ENCODE measurements at regions not wholly inside any gene's neighbourhood (a gene's known extent, or its start where the extent isn't known, plus 50 kb on each side); places are given as distances from the start of the nearest gene placed in this dataset.
"Not testable (repeated sequence)": the region's sequence is repeated elsewhere in the genome, so short reads cannot be mapped to it uniquely, and the experiment has no call there.

DNA sequence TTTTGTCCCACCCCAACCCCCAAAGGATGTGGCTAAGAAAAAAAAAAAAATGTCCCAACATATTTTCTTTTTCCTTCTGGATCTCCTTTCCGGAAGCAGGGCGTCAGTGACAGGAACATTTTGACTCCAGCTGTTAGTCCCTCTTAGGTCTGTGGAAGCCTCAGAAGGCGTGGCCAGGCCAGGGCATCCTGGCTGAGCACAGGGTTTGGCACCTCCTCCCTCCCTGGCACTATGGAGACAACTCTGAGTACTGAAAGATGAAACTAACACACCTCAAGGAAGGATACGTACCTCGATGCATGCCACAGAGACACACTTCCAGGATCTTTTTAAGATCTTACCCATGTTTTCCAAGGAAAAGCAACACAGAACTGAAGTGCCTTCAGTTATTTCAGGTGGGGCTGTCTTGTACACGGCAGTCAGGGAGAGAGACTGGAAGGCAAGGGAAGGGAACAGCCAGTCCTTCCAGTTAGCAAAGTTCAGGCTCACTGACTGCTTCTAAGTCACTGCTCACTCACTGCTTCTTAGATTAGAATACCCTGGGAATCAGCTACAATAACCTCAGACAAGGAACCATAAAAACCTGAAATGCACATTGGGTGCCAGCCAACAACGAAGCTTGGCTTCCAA lies 406.9 kb upstream of the NPAP1 start:
- not testable (repeated sequence) for DNase-seq

DNA sequence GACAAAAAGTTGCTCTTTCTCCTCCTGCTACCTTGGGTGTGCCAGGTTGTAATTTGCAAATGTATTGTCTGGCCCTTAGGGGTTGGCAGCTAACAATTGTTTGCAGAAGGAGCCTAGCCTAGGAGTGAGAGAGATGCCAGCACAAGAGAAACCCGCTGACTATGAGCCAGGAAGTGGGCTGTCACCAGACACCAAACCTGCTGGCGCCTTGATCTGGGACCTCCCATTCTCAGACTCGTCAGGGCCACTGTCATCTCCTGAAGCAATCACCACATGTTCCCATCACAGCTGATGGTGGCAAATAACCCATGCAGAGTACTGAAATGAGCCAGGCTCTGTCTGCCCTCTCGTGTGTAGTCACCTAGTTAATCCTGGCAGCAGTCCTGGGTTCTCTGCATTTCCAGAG lies 406.4 kb upstream of the NPAP1 start:
- DNase-seq: no peak
- TF ChIP-seq POLR2A (IDR thresholded peaks at IDR 0.05; ENCODE audit: low read length) (no peak), GATA1 (IDR thresholded peaks at IDR 0.05; ENCODE audit: low read depth, low read length) (no peak)

DNA sequence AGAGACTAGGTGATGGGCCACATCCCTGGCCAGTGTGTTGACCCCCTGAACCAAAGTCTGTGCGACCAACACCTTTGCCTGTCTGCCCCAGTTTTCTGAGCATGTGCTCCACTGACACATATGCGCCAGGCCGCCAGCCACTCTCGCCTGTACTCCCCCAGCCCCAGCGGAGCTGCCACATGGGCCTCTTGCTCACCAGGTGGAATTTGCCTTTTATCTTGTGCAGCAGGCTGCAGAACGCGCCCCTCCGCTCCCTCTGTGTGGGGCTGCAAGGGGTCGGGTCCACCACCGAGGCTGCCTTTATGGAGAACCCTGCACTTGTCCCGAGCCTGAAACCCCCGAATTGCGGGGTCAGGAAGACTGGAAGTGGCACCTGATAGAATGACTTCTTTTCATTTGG lies 405.7 kb upstream of the NPAP1 start:
- no peak for DNase-seq
- TF ChIP-seq POLR2A (IDR thresholded peaks at IDR 0.05; ENCODE audit: low read length): no peak
- TF ChIP-seq GATA1 (IDR thresholded peaks at IDR 0.05; ENCODE audit: low read depth, low read length): no peak

DNA sequence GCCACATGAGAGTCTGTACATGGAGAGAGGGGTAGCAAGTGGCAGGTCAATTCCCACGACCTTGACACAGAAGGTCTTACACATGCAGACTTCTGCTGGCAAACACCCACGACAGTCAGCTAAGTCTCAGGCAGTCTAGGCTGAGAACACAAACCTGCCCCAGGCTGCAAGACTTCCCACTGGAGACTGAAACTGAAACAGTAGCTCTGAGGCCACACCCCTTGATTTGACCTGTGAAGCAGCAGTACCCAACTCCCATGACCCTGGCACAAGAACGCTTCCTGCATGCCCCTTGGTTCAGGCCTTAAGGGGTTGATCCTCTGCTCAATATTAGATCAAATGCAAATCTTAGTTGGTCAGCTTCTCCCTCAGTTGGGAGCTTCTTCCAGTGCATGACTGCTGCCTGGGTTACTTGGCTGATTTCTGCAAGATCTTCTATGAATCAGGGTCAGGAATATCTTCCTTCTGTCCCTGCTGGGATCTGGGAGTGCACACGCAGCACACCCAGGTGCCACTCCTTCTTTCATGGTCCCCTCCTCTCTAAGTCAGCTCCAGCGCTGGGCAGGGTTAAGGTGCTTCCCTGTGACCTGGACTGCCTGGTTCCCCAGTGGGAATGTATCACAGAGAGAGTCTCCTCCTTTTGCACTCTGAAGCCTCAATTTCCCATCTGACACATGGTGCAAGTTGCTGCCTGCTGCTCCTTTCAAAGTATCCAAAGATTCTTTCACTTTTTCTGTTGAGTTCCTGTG lies 403.9 kb upstream of the NPAP1 start:
- not testable (repeated sequence) for DNase-seq

DNA sequence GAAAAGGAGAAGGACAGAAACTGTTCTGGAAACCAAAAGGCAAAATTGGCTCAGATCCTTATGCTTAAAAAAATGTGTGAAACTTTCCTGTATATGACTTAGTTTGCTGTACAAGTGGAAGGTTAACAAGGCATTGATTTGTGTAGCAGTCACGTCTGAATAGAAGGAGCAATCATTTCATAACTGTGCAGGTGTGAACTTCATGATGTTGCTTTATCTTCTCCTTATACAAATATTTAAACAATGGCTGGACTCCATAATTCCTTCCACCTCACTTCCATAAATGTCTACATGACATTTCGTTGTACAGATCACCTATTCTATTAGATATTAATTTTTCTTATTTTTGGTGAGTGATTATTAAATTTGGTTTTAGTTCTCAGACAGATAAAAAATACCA lies 382.7 kb upstream of the NPAP1 start:
- TF ChIP-seq POLR2A (IDR thresholded peaks at IDR 0.05; ENCODE audit: low read length): no peak
- TF ChIP-seq GATA1 (IDR thresholded peaks at IDR 0.05; ENCODE audit: low read depth, low read length): no peak
- DNase-seq: no peak

DNA sequence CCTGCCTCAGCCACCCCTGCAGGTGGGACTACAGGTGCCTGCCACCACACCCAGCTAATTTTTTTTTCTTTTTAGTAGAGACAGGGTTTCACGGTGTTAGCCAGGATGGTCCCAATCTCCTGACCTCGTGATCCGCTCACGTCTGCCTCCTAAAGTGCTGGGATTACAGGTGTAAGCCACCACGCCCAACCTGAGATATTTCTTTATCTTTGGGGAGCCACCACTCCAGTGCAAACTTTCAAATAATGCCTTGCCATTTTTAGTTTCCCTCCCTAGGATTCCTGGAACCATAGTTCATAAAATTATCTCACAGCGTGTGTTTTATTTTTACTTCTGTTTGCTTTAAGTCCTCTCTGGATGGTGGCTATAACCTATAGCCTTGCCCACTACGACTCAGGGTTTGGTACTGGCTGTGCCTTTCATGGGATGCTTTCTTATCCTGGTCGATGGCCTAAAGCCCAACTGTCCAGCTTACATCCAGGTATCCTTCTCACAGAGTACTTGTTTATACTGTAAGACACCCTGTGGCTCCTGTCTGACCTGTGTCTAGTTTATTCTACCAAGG lies 374.7 kb upstream of the NPAP1 start:
- DNase-seq: not testable (repeated sequence)

DNA sequence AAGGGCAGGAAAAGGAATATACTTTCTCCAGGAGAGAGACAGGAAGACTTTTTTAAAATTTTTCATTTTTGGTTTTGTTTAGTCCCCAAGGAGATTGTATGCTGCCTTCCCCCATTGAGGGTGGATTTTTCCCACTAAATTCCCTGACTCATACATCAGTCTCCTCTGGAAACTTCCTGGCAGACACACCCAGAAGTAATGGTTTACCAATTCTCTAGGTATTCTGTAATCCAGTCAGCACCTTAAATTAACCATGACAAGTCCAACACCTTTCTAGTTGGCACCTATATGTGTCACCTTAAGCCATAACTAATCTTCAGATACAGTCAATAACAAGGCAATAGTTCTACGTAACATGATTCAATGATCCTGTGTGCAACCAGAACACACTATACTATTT lies 373.6 kb upstream of the NPAP1 start:
- not testable (repeated sequence) for DNase-seq

DNA sequence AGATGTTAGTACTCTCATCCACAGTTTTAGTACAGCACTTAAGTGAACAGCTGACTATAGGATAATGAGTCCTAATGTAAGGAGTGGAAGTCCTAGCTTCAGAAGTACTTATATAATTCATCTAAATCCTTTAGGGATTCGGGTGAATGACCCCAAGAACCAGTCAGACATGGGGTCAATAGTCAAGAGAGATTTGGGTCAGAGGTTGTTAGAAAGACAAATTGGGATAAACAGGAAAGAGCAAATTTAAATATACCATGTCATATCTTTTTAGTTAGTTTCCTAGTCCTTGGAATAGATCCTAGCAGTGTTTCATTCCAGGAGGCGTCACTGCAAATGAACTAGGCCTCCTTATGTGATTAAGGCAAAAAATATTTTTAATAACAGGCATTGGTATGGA lies 370.8 kb upstream of the NPAP1 start:
- DNase-seq: not testable (repeated sequence)

DNA sequence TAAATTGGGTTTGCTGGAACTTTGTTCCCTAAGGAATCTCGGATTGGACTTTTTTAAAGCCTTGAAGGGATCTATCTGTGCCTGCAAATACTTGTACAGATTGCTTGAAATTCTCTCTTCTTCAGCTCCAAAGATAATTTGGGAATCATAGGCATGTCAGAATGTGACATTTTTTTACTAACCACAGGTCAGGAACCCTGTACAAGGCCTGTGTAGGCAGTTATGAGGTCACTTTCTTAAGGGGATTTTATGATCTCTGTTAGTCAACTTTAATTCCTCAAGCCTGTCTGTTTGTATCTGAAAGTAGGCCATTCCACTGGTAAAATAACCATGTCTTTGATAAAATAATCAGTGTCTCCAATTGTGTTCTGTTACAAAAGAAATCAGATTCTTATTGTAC lies 369.9 kb upstream of the NPAP1 start:
- not testable (repeated sequence) for DNase-seq

DNA sequence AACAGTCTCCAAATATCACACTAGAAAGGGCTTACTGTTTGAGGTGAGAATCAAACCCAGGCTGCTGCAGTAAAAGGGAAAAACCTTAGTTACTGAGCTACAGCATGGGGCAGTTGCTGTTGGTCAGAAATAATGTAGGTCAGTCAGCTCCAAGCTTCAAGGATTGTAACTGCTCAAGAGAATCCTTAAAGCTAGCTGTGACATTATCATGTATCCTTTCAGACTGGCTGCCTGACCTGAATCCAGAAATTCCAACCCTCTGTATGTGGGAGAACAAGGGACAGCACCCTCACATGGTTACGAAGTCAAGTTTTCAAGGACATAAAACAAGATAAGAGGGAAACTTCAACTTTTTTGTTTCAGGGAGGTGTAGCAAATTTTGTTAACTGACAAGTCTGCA lies 365.9 kb upstream of the NPAP1 start:
- DNase-seq: not testable (repeated sequence)

DNA sequence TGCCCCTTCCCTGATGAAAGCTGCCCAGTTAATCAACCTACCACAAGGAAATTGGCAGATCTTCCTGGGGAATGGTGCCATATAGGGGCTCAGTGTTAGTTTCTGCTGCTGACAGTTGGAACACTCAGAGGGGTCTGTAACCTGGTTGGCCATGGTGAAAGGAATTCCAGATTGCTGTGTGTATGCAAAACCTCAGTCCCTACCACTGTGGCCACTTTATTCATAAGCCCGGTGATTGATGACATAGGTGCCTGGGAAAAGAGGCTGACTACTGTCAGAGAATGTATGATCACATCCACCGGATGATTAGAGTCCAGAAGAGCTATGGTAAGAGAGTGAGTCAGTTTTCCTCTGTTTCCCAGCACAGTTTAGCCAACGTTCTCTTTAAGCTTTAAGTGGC lies 363.9 kb upstream of the NPAP1 start:
- DNase-seq: not testable (repeated sequence)

DNA sequence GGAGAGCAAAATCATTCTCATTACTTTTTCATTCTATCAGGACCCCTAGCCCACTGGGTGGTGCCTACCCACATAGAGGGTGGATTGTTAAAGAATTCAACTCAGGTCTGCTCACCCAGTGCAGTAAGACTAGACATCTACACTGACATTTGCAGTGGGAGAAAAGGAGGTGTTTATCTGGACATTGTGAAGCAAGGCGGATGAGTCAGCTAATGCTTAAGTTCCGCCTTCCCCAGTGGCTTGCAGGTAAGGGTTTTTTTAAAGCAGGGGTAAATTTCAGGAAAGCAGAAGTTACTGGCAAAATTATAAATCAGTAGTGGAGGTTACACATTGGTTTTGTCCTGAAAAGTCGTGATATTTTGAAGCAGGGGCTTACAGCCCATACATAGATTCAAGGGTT lies 359.2 kb upstream of the NPAP1 start:
- DNase-seq: not testable (repeated sequence)

DNA sequence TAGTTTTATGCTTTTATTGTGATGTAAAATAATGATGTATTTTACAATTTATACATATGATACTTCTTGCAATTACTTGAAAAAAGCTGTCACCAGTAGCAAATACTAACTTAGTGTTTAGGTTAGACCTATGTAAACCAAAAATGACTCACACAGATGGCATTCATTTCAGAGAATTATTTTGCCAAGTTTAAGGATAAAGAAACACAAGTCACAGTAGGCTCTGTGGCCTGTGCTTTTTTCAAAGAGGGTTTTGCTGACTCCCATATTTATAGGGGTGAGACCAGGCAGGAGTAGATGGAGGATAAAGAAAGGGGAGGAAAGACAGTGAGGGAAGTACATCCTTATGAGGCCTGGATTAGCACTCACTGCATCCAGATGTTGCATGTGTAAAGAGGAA lies 356.6 kb upstream of the NPAP1 start:
- TF ChIP-seq POLR2A (IDR thresholded peaks at IDR 0.05; ENCODE audit: low read length) (no peak), GATA1 (IDR thresholded peaks at IDR 0.05; ENCODE audit: low read depth, low read length) (no peak)
- DNase-seq: no peak

DNA sequence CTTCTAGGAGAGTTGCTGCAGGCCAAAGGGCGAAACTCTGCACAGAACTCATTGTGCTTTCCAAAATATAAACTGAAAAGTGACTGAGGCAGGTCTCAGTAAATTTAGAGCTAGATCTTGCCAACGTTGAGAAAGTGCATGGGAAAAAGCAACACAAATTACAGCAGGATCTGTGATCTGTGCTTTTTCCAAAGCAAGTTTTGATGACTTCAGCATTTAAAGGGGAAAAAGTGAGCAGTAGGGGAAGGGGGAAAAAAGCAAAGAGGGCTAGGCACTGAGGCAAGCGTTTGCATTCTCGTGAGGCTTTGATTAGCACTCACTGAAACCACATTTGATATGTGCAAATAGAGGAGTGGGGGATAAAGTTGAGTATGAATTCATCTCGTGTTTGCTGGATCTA lies 351.5 kb upstream of the NPAP1 start:
- DNase-seq: not testable (repeated sequence)

DNA sequence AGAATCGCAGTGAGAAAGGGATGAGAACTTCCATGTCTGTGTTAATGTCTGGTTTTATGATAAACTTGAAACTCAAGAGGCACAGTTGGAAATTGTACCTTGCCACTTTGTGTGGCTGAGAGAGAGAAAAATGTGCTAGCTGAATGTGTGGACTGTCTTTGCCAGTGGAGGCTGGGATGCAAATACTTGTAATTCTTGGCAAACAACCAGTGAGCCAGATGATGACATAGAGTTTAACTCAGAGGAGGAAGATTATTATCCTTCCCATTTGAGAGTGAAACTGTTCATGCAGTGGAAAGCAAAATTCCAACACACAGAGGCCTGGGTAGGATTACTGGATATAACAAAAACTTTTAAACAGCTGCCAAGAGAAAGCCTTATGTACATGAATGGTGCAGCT lies 349.1 kb upstream of the NPAP1 start:
- not testable (repeated sequence) for DNase-seq

DNA sequence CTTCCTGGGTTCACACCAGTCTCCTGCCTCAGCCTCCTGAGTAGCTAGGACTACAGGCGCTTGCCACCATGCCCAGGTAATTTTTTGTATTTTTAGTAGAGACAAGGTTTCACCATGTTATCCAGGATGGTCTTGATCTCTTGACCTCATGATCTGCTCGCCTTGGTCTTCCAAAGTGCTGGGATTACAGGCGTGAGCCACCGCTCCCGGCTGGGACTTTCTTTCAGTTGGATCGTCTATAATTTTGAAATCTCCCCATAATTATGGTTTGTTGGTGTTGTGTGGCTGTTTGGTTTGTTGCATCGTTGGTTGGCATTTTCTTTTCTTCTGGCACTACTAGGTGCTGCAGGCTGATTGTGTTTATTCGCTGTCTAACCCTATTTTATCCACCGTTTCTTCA lies 343.6 kb upstream of the NPAP1 start:
- DNase-seq: not testable (repeated sequence)

DNA sequence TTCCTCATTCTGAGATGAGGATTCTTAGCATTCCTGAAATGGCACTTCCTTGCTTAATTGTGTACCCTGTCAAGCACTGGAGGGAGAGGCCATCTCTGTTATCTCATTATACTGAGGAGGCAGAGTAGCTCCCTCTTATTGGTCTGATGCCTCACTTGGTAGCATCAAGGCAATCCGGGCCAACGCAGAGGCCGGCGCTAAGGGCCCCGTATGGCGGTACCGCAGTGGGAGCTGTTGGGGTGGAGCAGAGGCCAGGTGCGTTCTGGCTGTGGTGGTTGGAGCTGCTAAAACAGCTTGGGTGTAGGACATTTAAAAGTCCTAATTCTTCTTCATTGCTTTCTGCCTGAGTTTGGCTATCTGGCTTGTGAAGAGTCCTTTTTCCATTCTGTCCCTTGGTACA lies 333.7 kb upstream of the NPAP1 start:
- not testable (repeated sequence) for DNase-seq

DNA sequence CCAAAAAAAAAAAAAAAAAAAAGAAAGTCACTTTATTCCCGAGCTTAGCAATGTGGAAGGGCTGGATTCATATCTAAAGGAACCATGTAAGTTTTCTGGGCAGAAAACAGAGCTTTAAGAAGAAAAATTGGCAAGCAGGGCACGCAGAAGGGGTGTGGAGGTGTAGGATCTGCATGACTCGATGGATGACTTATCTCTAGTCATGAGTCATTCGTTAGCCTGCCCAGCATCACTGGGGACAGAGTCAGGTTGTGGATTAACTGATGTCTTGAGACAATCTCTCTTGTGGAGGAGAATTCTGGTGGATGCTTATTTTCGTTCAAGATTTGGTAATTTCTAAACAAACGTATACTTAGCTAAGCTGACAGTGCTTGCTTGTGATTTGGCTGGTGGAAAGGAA lies 322.8 kb upstream of the NPAP1 start:
- DNase-seq: not testable (repeated sequence)

DNA sequence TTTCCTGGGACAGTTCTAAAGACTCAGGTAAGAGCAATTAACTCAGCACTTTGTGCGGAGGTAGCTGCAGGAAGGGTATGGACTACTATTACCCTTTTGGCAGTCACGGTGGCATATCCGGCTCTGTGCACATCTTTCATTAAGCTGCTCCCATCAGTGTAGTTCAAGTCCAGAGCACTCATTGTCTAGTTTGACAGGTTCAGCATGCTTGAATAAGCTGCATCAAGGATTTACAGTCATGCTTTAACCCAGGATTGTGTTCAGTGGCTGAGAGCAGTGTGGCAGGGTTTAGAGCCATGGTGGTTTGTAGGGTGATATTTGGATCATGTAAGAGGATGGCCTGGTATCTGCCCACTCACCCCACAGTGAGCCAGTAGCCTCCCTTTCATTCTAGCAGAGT lies 294.5 kb upstream of the NPAP1 start:
- DNase-seq: not testable (repeated sequence)

DNA sequence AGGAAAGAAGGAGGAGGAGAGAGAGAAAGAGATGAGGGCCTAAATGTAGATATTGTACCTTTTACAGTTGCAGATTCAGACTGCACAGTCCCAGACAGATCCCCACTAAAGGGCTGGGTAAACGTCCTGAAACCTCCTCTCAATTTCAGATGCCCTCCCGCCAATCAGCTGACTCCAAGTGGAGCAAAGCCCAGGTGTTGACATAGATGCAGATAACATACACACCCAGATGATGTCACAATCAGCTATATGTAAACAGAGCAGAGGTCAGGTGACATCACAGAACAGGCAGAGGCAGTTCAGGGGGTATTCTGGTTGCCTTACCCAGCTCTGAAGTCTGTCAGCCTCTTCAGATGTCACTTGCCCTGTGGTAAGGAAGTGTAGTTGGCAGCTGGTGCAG lies 290.3 kb upstream of the NPAP1 start:
- DNase-seq: not testable (repeated sequence)
